ENCODE measurements at regions not wholly inside any gene's neighbourhood (a gene's known extent, or its start where the extent isn't known, plus 50 kb on each side); places are given as distances from the start of the nearest gene placed in this dataset.

DNA sequence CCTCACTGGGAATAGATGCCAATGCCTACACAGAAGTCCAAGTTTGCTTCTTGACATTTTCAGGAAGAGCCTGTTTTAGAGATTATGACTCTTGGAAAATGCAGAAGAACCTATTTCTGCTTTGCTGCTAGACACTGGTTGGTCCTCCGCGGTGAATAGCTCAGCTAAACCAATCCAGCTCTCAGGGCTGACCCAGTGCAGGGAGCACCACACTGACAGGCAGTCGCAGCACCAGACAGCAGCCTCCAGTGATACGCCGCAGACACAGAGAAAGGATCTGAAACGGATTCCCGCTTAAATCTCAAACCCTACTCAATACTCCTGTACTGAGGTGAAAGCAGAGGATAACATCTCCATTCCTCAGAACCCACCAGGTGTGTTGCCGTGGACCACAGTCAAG, 183.4 kb downstream of the ENGASE start:
- Histone ChIP-seq H3K36me3 (ENCODE audit: insufficient read depth, low read length) (no peaks in the 10 kb centered on the region), H3K79me2 (replicated peaks; ENCODE audit: insufficient read depth, low read length) (no peaks in the 10 kb centered on the region), H3K9ac (ENCODE audit: low read length) (no peak overlapping the region), H2AFZ (ENCODE audit: low read depth, low read length) (no peak overlapping the region), H3K9me3 (ENCODE audit: low read length) (no peaks in the 10 kb centered on the region), H3K4me3 (ENCODE audit: low read length) (no peak overlapping the region), H3K4me2 (ENCODE audit: low read length) (no peak overlapping the region), H3K9me2 (ENCODE audit: insufficient read depth, low read length) (no peaks in the 10 kb centered on the region), H3K27me3 (ENCODE audit: insufficient read depth, low read depth, low read length) (no peaks in the 10 kb centered on the region), H3F3A (ENCODE audit: insufficient read depth, low read length, poor library complexity, severe bottlenecking) (no peaks in the 10 kb centered on the region), H4K20me1 (ENCODE audit: insufficient read depth) (no peaks in the 10 kb centered on the region), H3K27ac (ENCODE audit: low read length) (no peak overlapping the region)
- no peak for TF ChIP-seq POLR2AphosphoS5 (IDR thresholded peaks at IDR 0.05)
- no peak for TF ChIP-seq TAF1 (IDR thresholded peaks at IDR 0.05; ENCODE audit: low read depth)
- TF ChIP-seq EZH2 (IDR thresholded peaks at IDR 0.05; ENCODE audit: borderline replicate concordance, insufficient read depth, low read length, poor library complexity, severe bottlenecking), result no peak
- no peak for TF ChIP-seq MXI1 (conservative IDR thresholded peaks at IDR 0.05; ENCODE audit: poor library complexity, severe bottlenecking)
- TF ChIP-seq, protein P1, sequence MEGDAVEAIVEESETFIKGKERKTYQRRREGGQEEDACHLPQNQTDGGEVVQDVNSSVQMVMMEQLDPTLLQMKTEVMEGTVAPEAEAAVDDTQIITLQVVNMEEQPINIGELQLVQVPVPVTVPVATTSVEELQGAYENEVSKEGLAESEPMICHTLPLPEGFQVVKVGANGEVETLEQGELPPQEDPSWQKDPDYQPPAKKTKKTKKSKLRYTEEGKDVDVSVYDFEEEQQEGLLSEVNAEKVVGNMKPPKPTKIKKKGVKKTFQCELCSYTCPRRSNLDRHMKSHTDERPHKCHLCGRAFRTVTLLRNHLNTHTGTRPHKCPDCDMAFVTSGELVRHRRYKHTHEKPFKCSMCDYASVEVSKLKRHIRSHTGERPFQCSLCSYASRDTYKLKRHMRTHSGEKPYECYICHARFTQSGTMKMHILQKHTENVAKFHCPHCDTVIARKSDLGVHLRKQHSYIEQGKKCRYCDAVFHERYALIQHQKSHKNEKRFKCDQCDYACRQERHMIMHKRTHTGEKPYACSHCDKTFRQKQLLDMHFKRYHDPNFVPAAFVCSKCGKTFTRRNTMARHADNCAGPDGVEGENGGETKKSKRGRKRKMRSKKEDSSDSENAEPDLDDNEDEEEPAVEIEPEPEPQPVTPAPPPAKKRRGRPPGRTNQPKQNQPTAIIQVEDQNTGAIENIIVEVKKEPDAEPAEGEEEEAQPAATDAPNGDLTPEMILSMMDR (IDR thresholded peaks at IDR 0.05; ENCODE audit: poor library complexity, severe bottlenecking), result no peak
- no peak for TF ChIP-seq SMC3 (conservative IDR thresholded peaks at IDR 0.05; ENCODE audit: poor library complexity)
- TF ChIP-seq, protein P2, sequence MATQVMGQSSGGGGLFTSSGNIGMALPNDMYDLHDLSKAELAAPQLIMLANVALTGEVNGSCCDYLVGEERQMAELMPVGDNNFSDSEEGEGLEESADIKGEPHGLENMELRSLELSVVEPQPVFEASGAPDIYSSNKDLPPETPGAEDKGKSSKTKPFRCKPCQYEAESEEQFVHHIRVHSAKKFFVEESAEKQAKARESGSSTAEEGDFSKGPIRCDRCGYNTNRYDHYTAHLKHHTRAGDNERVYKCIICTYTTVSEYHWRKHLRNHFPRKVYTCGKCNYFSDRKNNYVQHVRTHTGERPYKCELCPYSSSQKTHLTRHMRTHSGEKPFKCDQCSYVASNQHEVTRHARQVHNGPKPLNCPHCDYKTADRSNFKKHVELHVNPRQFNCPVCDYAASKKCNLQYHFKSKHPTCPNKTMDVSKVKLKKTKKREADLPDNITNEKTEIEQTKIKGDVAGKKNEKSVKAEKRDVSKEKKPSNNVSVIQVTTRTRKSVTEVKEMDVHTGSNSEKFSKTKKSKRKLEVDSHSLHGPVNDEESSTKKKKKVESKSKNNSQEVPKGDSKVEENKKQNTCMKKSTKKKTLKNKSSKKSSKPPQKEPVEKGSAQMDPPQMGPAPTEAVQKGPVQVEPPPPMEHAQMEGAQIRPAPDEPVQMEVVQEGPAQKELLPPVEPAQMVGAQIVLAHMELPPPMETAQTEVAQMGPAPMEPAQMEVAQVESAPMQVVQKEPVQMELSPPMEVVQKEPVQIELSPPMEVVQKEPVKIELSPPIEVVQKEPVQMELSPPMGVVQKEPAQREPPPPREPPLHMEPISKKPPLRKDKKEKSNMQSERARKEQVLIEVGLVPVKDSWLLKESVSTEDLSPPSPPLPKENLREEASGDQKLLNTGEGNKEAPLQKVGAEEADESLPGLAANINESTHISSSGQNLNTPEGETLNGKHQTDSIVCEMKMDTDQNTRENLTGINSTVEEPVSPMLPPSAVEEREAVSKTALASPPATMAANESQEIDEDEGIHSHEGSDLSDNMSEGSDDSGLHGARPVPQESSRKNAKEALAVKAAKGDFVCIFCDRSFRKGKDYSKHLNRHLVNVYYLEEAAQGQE (IDR thresholded peaks at IDR 0.05; ENCODE audit: borderline replicate concordance), result no peak
- no peak for TF ChIP-seq RAD21 (conservative IDR thresholded peaks at IDR 0.05)
- no peak for TF ChIP-seq EP300 (conservative IDR thresholded peaks at IDR 0.05; ENCODE audit: poor library complexity, severe bottlenecking)

DNA sequence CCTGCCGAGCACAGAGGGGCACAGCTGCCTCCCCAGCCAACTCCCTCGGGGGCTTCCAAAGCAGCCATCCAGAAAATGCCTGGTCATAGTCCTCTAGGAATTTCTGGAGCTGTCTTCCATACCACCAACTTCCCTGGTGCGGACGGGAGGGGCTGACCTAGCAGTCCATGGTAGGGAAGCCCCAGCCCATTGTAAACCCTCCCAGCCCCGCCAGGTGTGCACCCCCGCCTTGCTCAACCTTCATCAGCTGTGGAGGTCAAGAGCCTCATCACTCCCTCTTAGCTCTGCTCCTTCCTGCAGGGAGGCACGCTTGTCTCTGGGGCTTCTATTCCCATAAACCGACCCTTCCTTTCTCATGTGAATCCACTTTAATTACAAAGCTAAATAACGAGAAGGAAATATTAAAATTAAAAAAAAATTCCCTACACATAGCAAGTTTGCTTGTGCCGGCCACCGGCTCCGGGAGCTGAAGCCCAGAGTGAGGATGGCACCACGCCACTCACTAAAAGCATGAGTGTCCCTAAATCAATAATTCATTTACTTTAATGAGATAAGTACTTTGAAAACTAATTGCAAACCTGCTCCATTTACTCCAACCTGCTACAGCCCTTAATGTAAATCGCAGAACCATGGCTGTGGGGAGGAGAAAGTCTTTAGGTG, 181.4 kb downstream of the ENGASE start:
- no peaks in the 10 kb centered on the region for H3K36me3 ChIP-seq (ENCODE audit: insufficient read depth, low read length)
- no peak overlapping the region for H2AFZ ChIP-seq (ENCODE audit: low read depth, low read length)
- H3K9ac ChIP-seq (ENCODE audit: low read length), result no peak overlapping the region
- TF ChIP-seq, protein P2 (IDR thresholded peaks at IDR 0.05; ENCODE audit: borderline replicate concordance), result no peak
- TF ChIP-seq EP300 (conservative IDR thresholded peaks at IDR 0.05; ENCODE audit: poor library complexity, severe bottlenecking) (no peak), TAF1 (IDR thresholded peaks at IDR 0.05; ENCODE audit: low read depth) (no peak), POLR2AphosphoS5 (IDR thresholded peaks at IDR 0.05) (no peak), RAD21 (conservative IDR thresholded peaks at IDR 0.05) (no peak), MXI1 (conservative IDR thresholded peaks at IDR 0.05; ENCODE audit: poor library complexity, severe bottlenecking) (no peak), SMC3 (conservative IDR thresholded peaks at IDR 0.05; ENCODE audit: poor library complexity) (no peak), EZH2 (IDR thresholded peaks at IDR 0.05; ENCODE audit: borderline replicate concordance, insufficient read depth, low read length, poor library complexity, severe bottlenecking) (no peak)
- TF ChIP-seq, protein P1 (IDR thresholded peaks at IDR 0.05; ENCODE audit: poor library complexity, severe bottlenecking), result no peak
- no peaks in the 10 kb centered on the region for H3K9me2 ChIP-seq (ENCODE audit: insufficient read depth, low read length)
- H3F3A ChIP-seq (ENCODE audit: insufficient read depth, low read length, poor library complexity, severe bottlenecking), result no peaks in the 10 kb centered on the region
- H3K4me2 ChIP-seq (ENCODE audit: low read length), result no peak overlapping the region
- H3K4me3 ChIP-seq (ENCODE audit: low read length), result no peak overlapping the region
- no peak overlapping the region for H3K27ac ChIP-seq (ENCODE audit: low read length)
- H3K79me2 ChIP-seq (replicated peaks; ENCODE audit: insufficient read depth, low read length), result no peaks in the 10 kb centered on the region
- no peaks in the 10 kb centered on the region for H3K9me3 ChIP-seq (ENCODE audit: low read length)
- no peaks in the 10 kb centered on the region for H4K20me1 ChIP-seq (ENCODE audit: insufficient read depth)
- no peaks in the 10 kb centered on the region for H3K27me3 ChIP-seq (ENCODE audit: insufficient read depth, low read depth, low read length)

Data from neural cell (in vitro differentiated cells).